Progenitor cell of endocrine pancreas (in vitro differentiated cells): ENCODE measurements at regions not wholly inside any gene's neighbourhood (a gene's known extent, or its start where the extent isn't known, plus 50 kb on each side); places are given as distances from the start of the nearest gene placed in this dataset.

Source experiments
- DNase-seq: peaks from one replicate; pipeline ENCODE4 v3.0.0; 2021; ENCODE audit warnings: low spot score; ENCODE audit not compliant: unreplicated experiment
- H3K27ac Mint-ChIP-seq: 2 replicates; pipeline ENCODE4 v1.8.0; 2021; ENCODE audit warnings: mild to moderate bottlenecking, moderate library complexity, mixed read lengths
- H3K27me3 Mint-ChIP-seq: 2 replicates; pipeline ENCODE4 v1.8.0; 2021; ENCODE audit warnings: mixed read lengths
- H3K36me3 Mint-ChIP-seq: 2 replicates; pipeline ENCODE4 v1.8.0; 2022; ENCODE audit warnings: mixed read lengths; ENCODE audit not compliant: insufficient read depth
- H3K4me1 Mint-ChIP-seq: 2 replicates; pipeline ENCODE4 v1.8.0; 2021; ENCODE audit warnings: low read depth, mixed read lengths
- H3K4me3 Mint-ChIP-seq: 2 replicates; pipeline ENCODE4 v1.8.0; 2021; ENCODE audit warnings: low read depth, mild to moderate bottlenecking, moderate library complexity, mixed read lengths
- H3K9me3 Mint-ChIP-seq: 2 replicates; pipeline ENCODE4 v1.8.0; 2021; ENCODE audit warnings: low read depth, mixed read lengths
- TF ChIP-seq, protein P1 (sequence below): fragments of 200-600 bp; sonication (generic); IDR thresholded peaks from one replicate; pipeline ENCODE4 v1.5.0; 2021; ENCODE audit warnings: antibody characterized with exemption, mild to moderate bottlenecking; ENCODE audit not compliant: unreplicated experiment

DNA sequence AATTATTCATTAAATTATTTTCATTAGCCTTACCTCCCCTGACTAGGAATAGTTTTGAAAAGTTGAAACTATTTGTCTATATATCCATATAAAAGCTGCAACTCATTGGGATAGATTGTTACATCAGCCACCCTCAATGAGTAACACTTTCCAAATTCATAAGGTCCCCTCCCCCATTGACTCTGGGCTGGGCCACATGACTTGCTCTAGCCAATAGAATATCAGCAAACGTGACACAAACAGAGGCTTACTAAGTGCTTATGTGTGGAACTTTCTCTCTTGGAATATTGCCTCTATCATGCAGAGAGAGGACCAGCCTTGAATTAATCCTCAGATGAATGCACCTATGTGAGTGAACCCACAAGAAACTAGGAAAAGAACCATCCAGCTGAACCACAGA is 213.7 kb downstream of the CCDC59 start:
- H3K9me3 Mint-ChIP-seq: no peaks in the 10 kb centered on the region

DNA sequence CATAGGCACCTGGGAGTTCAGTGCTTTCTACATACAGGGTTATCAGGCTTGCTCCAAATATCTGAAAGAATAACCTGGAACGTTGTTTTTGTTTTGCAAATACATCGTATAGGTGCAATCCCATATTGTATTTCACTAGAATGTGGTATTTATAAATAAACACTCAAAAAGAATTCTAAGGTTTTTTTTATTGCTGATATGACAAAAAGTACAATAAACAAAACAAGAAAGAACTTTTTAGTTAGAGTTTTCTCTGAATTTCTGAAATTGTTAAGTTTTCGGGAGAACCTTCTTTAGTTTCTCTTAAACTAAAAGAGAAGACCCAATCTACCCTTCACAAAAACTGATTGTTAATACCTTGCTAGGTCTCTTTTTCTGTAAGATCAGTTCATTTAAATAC is 225.8 kb downstream of the CCDC59 start:
- Mint-ChIP-seq H3K36me3 (no peaks in the 10 kb centered on the region), H3K4me3 (no peak overlapping the region)

More for the DNA sequence above, 213.7 kb downstream of the CCDC59 start:
- no peak overlapping the region for H3K27ac Mint-ChIP-seq
- no peaks in the 10 kb centered on the region for H3K4me1 Mint-ChIP-seq
- TF ChIP-seq, protein P1, sequence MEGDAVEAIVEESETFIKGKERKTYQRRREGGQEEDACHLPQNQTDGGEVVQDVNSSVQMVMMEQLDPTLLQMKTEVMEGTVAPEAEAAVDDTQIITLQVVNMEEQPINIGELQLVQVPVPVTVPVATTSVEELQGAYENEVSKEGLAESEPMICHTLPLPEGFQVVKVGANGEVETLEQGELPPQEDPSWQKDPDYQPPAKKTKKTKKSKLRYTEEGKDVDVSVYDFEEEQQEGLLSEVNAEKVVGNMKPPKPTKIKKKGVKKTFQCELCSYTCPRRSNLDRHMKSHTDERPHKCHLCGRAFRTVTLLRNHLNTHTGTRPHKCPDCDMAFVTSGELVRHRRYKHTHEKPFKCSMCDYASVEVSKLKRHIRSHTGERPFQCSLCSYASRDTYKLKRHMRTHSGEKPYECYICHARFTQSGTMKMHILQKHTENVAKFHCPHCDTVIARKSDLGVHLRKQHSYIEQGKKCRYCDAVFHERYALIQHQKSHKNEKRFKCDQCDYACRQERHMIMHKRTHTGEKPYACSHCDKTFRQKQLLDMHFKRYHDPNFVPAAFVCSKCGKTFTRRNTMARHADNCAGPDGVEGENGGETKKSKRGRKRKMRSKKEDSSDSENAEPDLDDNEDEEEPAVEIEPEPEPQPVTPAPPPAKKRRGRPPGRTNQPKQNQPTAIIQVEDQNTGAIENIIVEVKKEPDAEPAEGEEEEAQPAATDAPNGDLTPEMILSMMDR: no peak
- no peak for DNase-seq
- H3K36me3 Mint-ChIP-seq: no peaks in the 10 kb centered on the region
- H3K4me3 Mint-ChIP-seq: no peak overlapping the region
- no peaks in the 10 kb centered on the region for H3K27me3 Mint-ChIP-seq

DNA sequence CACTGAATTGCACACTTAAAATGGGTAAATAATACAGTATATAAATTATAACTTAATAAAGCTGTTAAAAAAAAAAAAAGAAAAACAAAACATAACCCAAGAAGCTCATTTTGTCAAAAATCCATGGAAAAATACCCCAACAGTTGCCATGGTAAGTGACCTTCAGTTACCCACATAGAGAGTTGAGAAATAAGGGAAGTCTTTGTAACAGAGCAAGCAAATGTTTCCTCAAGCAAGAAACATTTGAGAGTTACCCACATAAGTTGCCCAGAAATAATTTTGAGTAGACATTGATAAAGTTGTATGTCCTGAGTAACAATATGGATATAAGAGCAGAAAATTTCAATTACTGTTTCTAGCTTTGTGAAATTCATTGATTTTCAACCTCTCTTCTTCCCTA is 227.4 kb downstream of the CCDC59 start:
- DNase-seq: no peak
- no peaks in the 10 kb centered on the region for H3K27me3 Mint-ChIP-seq
- H3K9me3 Mint-ChIP-seq: no peaks in the 10 kb centered on the region
- H3K27ac Mint-ChIP-seq: no peak overlapping the region
- no peaks in the 10 kb centered on the region for H3K36me3 Mint-ChIP-seq
- no peaks in the 10 kb centered on the region for H3K4me1 Mint-ChIP-seq
- no peak overlapping the region for H3K4me3 Mint-ChIP-seq
- TF ChIP-seq, protein P1: no peak

More for the DNA sequence above, 225.8 kb downstream of the CCDC59 start:
- Mint-ChIP-seq H3K4me1 (no peaks in the 10 kb centered on the region), H3K27me3 (no peaks in the 10 kb centered on the region), H3K9me3 (peaks cover 9% of the 10 kb centered on the region), H3K27ac (no peak overlapping the region)
- TF ChIP-seq, protein P1: no peak
- no peak for DNase-seq

DNA sequence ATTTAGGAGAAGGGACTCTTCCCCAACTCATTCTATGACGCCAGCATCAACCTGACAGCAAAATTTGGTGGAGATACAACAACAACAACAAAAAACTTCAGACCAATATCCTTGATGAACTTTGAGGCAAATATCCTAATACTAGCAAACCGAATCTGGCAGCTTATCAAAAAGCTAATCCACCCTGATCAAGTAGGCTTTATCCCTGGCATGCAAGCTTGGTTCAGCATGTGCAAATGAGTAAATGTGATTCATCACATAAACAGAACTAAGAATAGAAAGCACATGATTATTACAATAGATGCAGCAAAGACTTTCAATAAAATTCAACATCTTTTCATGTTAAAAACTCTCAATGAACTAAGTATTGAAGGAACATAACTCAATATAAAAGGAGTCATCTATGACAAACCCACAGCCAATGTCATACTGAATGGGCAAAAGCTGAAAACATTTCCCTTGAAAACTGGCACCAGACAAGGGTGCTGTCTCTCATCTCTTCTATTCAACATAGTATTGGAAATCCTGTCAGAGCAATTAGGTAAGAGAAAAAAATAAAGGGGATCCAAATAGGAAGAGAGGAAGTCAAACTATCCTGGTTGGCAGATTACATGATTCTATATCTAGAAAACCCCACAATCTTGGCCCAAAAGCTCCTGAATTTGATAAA is 233.3 kb downstream of the CCDC59 start:
- Mint-ChIP-seq H3K27ac (no peak overlapping the region), H3K9me3 (no peaks in the 10 kb centered on the region), H3K36me3 (no peaks in the 10 kb centered on the region), H3K27me3 (no peaks in the 10 kb centered on the region), H3K4me1 (no peaks in the 10 kb centered on the region), H3K4me3 (no peak overlapping the region)
- no peak for DNase-seq
- TF ChIP-seq, protein P1: no peak

DNA sequence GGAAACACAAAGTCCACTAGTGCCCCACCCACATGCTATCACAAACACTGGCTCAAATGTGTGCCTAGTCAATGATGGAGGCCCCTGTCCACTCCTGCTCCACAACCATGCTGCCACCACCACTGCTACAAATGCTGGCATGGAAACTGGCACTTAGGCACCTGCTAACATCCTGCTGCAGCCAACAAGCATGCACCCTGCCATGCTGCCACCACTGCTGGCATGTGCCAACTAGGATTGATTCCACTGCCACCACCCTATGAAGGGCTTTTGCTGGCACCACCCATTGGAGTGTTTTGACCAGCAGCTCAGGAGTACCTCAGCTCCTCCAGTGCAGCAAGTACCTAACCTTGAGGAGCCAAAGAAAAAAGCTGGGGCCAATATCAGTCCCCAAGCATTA is 236.6 kb downstream of the CCDC59 start:
- Mint-ChIP-seq H3K27me3 (no peaks in the 10 kb centered on the region), H3K4me3 (no peak overlapping the region), H3K27ac (no peak overlapping the region), H3K9me3 (no peaks in the 10 kb centered on the region), H3K36me3 (no peaks in the 10 kb centered on the region), H3K4me1 (no peaks in the 10 kb centered on the region)
- no peak for DNase-seq
- TF ChIP-seq, protein P1: no peak
